Gastroesophageal sphincter (tissue), 4 donors: ENCODE measurements at regions not wholly inside any gene's neighbourhood (a gene's known extent, or its start where the extent isn't known, plus 50 kb on each side); places are given as distances from the start of the nearest gene placed in this dataset.

Experiments used
- ATAC-seq: fragments of 150-250 bp; one replicate; pipeline ENCODE4 v1.9.1; 2016; ENCODE audit warnings: mild to moderate bottlenecking, moderate library complexity
- H3K27ac ChIP-seq, 4 donors: fragments of 200-600 bp; sonication (generic) in 3 of 4; 1 replicate in 3 of 4; 2 replicates in 1 of 4; pipeline ENCODE4 v1.5.1; 2016 to 2019
- H3K27me3 ChIP-seq: fragments of 200-600 bp; sonication (generic); one replicate; pipeline ENCODE4 v1.5.1; 2019
- H3K36me3 ChIP-seq, 2 donors: fragments of 200-600 bp; sonication (generic); one replicate each; pipeline ENCODE4 v1.5.1; 2019; ENCODE audit warnings: control low read depth in 1 of 2
- H3K4me1 ChIP-seq, 3 donors: fragments of 200-600 bp; sonication (generic); 1 replicate in 2 of 3; 2 replicates in 1 of 3; pipeline ENCODE4 v1.5.1; 2016 to 2019; ENCODE audit warnings: control low read depth in 2 of 3
- H3K4me3 ChIP-seq, 2 donors: fragments of 200-600 bp; sonication (generic); one replicate each; pipeline ENCODE4 v1.5.1; 2019; ENCODE audit warnings: mild to moderate bottlenecking in 1 of 2, moderate library complexity in 1 of 2
- H3K9me3 ChIP-seq, 3 donors: fragments of 200-600 bp; sonication (generic); one replicate each; pipeline ENCODE4 v1.5.1; 2017 to 2019; ENCODE audit warnings: control low read depth in 2 of 3
- CTCF ChIP-seq, 4 experiments: fragments of 200-600 bp in 2 of 4; fragments of 450-650 bp in 2 of 4; sonication (generic) in 1 of 4; IDR thresholded peaks; one replicate each; pipeline ENCODE4 v1.5.1; 2017 to 2019; ENCODE audit warnings: antibody characterized with exemption in 4 of 4, mild to moderate bottlenecking in 2 of 4, moderate library complexity in 2 of 4
- EP300 ChIP-seq: sonication (generic); formaldehyde crosslinking; IDR thresholded peaks from one replicate; pipeline ENCODE4 v1.6.1; 2017; ENCODE audit warnings: antibody characterized with exemption, mild to moderate bottlenecking
- POLR2A ChIP-seq, 2 donors: fragments of 450-650 bp; IDR thresholded peaks; one replicate each; pipeline ENCODE4 v1.6.1; 2017; ENCODE audit warnings: antibody characterized with exemption in 2 of 2, mild to moderate bottlenecking in 2 of 2, moderate library complexity in 1 of 2
- POLR2AphosphoS5 ChIP-seq: sonication (generic); formaldehyde crosslinking; IDR thresholded peaks from one replicate; pipeline ENCODE4 v1.6.1; 2017; ENCODE audit warnings: antibody characterized with exemption
- WGBS, 2 donors: methylation state at CpG; one replicate each; pipeline ENCODE4 v1.1.5; 2018; ENCODE audit warnings: low coverage in 1 of 2; 5-methylcytosine and 5-hydroxymethylcytosine counted together

GRCh38 chr1:108059945-108060344 lies 95.0 kb upstream of the VAV3 start:
- WGBS, 2 donors, result 23 to 39% methylated on average over 2 of the region's 2 CpGs
- H3K27ac ChIP-seq, result no peak overlapping the region

GRCh38 chr1:108057541-108057940 lies 92.6 kb upstream of the VAV3 start:
- no peaks in the 10 kb centered on the region for H3K27me3 ChIP-seq
- ATAC-seq, result no peak
- TF ChIP-seq EP300 (no peak), POLR2A (IDR thresholded peaks at IDR 0.05) (no peak), POLR2AphosphoS5 (no peak), CTCF (IDR thresholded peaks at IDR 0.05) (no peak)
- no peaks in the 10 kb centered on the region for H3K36me3 ChIP-seq
- H3K27ac ChIP-seq, result no peak overlapping the region
- H3K9me3 ChIP-seq, result peaks cover 0 to 5% (median 0%) of the 10 kb centered on the region in 3 donors
- 68 to 100% methylated on average over 2 to 3 of the region's 3 CpGs for WGBS, 2 donors
- no peaks in the 10 kb centered on the region for H3K4me1 ChIP-seq
- no peak overlapping the region for H3K4me3 ChIP-seq

More at GRCh38 chr1:108059945-108060344, 95.0 kb upstream of the VAV3 start:
- Histone ChIP-seq H3K4me1 (no peaks in the 10 kb centered on the region), H3K27me3 (no peaks in the 10 kb centered on the region), H3K36me3 (no peaks in the 10 kb centered on the region), H3K4me3 (no peak overlapping the region), H3K9me3 (peaks cover 0 to 5% (median 0%) of the 10 kb centered on the region in 3 donors)
- no peak for TF ChIP-seq EP300
- TF ChIP-seq POLR2AphosphoS5, result no peak
- no peak for TF ChIP-seq CTCF (IDR thresholded peaks at IDR 0.05)
- no peak for TF ChIP-seq POLR2A (IDR thresholded peaks at IDR 0.05)
- ATAC-seq, result no peak

GRCh38 chr1:108056436-108056990 lies 91.5 kb upstream of the VAV3 start:
- TF ChIP-seq CTCF (IDR thresholded peaks at IDR 0.05), result no peak
- TF ChIP-seq POLR2AphosphoS5, result no peak
- no peak for TF ChIP-seq POLR2A (IDR thresholded peaks at IDR 0.05)
- no peak for TF ChIP-seq EP300
- 86% methylated on average over 1 of the region's 1 CpG; no CpG with 5 or more reads in 1 of the 2 donors for WGBS, 2 donors
- Histone ChIP-seq H3K27me3 (no peaks in the 10 kb centered on the region), H3K4me1 (peaks cover 0 to 2% (median 0%) of the 10 kb centered on the region in 3 donors), H3K27ac (no peak overlapping the region), H3K9me3 (no peaks in the 10 kb centered on the region), H3K36me3 (no peaks in the 10 kb centered on the region), H3K4me3 (no peak overlapping the region)
- no peak for ATAC-seq

- no peaks in the 10 kb centered on the region for H3K36me3 ChIP-seq
- H3K4me3 ChIP-seq, result no peak overlapping the region
- 39 to 92% methylated on average over 2 of the region's 2 CpGs for WGBS, 2 donors
- no peak overlapping the region for H3K27ac ChIP-seq
- no peak for ATAC-seq
- no peaks in the 10 kb centered on the region for H3K27me3 ChIP-seq
- peaks cover 0 to 5% (median 5%) of the 10 kb centered on the region in 3 donors for H3K4me1 ChIP-seq
- H3K9me3 ChIP-seq, result no peaks in the 10 kb centered on the region
- TF ChIP-seq POLR2AphosphoS5 (no peak), EP300 (no peak), CTCF (IDR thresholded peaks at IDR 0.05) (no peak), POLR2A (IDR thresholded peaks at IDR 0.05) (no peak)
Observed at GRCh38 chr1:108055387-108055786, 90.4 kb upstream of the VAV3 start.

GRCh38 chr1:108054396-108054795 lies 89.4 kb upstream of the VAV3 start:
- ATAC-seq, result no peak
- TF ChIP-seq CTCF (IDR thresholded peaks at IDR 0.05) (no peak), EP300 (no peak), POLR2A (IDR thresholded peaks at IDR 0.05) (no peak), POLR2AphosphoS5 (no peak)
- Histone ChIP-seq H3K9me3 (no peaks in the 10 kb centered on the region), H3K4me3 (no peak overlapping the region), H3K27me3 (no peaks in the 10 kb centered on the region), H3K4me1 (peaks cover 0 to 5% (median 5%) of the 10 kb centered on the region in 3 donors), H3K27ac (no peak overlapping the region), H3K36me3 (no peaks in the 10 kb centered on the region)
- WGBS, 2 donors, result 93 to 97% methylated on average over 2 of the region's 2 CpGs
